ENCODE measurements at regions not wholly inside any gene's neighbourhood (a gene's known extent, or its start where the extent isn't known, plus 50 kb on each side); places are given as distances from the start of the nearest gene placed in this dataset.

DNA sequence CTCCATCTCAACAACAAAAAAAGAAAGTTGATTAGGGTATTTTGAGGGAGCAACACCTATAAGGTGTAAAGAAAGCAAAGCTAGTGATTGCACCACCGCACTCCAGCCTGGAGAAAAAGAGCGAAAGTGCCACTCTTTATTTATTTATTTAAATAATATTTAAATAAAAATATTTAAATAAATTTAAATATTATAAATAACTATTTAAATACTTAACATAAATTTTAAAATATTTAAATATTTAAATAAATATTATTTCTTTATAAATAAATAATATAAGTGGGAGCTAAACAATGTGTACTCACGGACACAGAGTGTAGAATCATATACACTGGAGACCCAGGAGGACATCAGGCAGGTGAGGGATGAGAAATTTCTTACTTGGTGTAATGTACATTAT is 64.4 kb upstream of the TRIO start:
- Mint-ChIP-seq H3K36me3 (ENCODE audit: low read depth) (no peaks in the 10 kb centered on the region), H3K9me3 (no peaks in the 10 kb centered on the region; the same call in 2 of the 3 replicates), H3K4me3 (no peak overlapping the region), H3K4me1 (peaks cover 4% of the 10 kb centered on the region; the same call in 1 of the 3 replicates), H3K27ac (no peak overlapping the region), H3K27me3 (ENCODE audit: insufficient read depth, low read depth, poor library complexity) (peaks cover 7% of the 10 kb centered on the region)
- H4K20me1 ChIP-seq (replicated peaks; ENCODE audit: insufficient read depth), result no peaks in the 10 kb centered on the region
- no peaks in the 10 kb centered on the region for H3K9me2 ChIP-seq (ENCODE audit: insufficient read depth)
- H3K36me3 ChIP-seq (ENCODE audit: insufficient read depth), result no peaks in the 10 kb centered on the region
- no peak overlapping the region for H3K4me2 ChIP-seq
- H3K79me2 ChIP-seq (replicated peaks; ENCODE audit: insufficient read depth), result no peaks in the 10 kb centered on the region
- no peaks in the 10 kb centered on the region for H3K4me1 ChIP-seq (ENCODE audit: insufficient read depth)
- H3K27me3 ChIP-seq (ENCODE audit: insufficient read depth), result no peaks in the 10 kb centered on the region
- TF ChIP-seq NANOG (IDR thresholded peaks at IDR 0.05; ENCODE audit: borderline replicate concordance), result no peak
- no peak for TF ChIP-seq EZH2 (IDR thresholded peaks at IDR 0.05; ENCODE audit: low read depth, unreplicated experiment)
- TF ChIP-seq STAT1 (IDR thresholded peaks at IDR 0.05; ENCODE audit: unreplicated experiment), result no peak
- no peak for TF ChIP-seq JUNB (IDR thresholded peaks at IDR 0.05; ENCODE audit: unreplicated experiment)
- no peak for TF ChIP-seq POLR2AphosphoS5 (IDR thresholded peaks at IDR 0.05; ENCODE audit: low read depth)
- no peak for TF ChIP-seq ZNF462 (CRISPR knock-in tag; IDR thresholded peaks at IDR 0.05)
- TF ChIP-seq, protein P1, sequence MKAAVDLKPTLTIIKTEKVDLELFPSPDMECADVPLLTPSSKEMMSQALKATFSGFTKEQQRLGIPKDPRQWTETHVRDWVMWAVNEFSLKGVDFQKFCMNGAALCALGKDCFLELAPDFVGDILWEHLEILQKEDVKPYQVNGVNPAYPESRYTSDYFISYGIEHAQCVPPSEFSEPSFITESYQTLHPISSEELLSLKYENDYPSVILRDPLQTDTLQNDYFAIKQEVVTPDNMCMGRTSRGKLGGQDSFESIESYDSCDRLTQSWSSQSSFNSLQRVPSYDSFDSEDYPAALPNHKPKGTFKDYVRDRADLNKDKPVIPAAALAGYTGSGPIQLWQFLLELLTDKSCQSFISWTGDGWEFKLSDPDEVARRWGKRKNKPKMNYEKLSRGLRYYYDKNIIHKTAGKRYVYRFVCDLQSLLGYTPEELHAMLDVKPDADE (IDR thresholded peaks at IDR 0.05), result no peak
- TF ChIP-seq CREB1 (CRISPR knock-in tag; IDR thresholded peaks at IDR 0.05; ENCODE audit: low read depth), result no peak
- TF ChIP-seq REST (IDR thresholded peaks at IDR 0.05; ENCODE audit: unreplicated experiment), result no peak
- TF ChIP-seq ZNF331 (CRISPR knock-in tag; IDR thresholded peaks at IDR 0.05; ENCODE audit: low read depth), result no peak
- TF ChIP-seq, protein P2, sequence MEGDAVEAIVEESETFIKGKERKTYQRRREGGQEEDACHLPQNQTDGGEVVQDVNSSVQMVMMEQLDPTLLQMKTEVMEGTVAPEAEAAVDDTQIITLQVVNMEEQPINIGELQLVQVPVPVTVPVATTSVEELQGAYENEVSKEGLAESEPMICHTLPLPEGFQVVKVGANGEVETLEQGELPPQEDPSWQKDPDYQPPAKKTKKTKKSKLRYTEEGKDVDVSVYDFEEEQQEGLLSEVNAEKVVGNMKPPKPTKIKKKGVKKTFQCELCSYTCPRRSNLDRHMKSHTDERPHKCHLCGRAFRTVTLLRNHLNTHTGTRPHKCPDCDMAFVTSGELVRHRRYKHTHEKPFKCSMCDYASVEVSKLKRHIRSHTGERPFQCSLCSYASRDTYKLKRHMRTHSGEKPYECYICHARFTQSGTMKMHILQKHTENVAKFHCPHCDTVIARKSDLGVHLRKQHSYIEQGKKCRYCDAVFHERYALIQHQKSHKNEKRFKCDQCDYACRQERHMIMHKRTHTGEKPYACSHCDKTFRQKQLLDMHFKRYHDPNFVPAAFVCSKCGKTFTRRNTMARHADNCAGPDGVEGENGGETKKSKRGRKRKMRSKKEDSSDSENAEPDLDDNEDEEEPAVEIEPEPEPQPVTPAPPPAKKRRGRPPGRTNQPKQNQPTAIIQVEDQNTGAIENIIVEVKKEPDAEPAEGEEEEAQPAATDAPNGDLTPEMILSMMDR (conservative IDR thresholded peaks at IDR 0.05; ENCODE audit: low read depth in 2 of 2), result no peak
- no peak for TF ChIP-seq EZH2phosphoT487 (IDR thresholded peaks at IDR 0.05; ENCODE audit: unreplicated experiment)
- DNase-seq (ENCODE audit: low spot score) (no peak), ATAC-seq (no peak)
- H3K4me3 ChIP-seq, result no peak overlapping the region
- no peak overlapping the region for H3K27ac ChIP-seq (ENCODE audit: low read depth)
- no peaks in the 10 kb centered on the region for H3F3A ChIP-seq (replicated peaks; ENCODE audit: low read depth)
- H2AFZ ChIP-seq, result no peak overlapping the region
